HUES64 (cell line): ENCODE measurements at regions not wholly inside any gene's neighbourhood (a gene's known extent, or its start where the extent isn't known, plus 50 kb on each side); places are given as distances from the start of the nearest gene placed in this dataset.
"Not testable (repeated sequence)": the region's sequence is repeated elsewhere in the genome, so short reads cannot be mapped to it uniquely, and the experiment has no call there.

ENCODE experiments used
- H3K27ac ChIP-seq: 2 replicates; pipeline ENCODE4 v1.7.0; 2013; ENCODE audit warnings: low read depth, low read length, inconsistent platforms
- H3K27me3 ChIP-seq: 2 replicates; pipeline ENCODE4 v1.6.1; 2013; ENCODE audit warnings: mild to moderate bottlenecking, low read length; ENCODE audit not compliant: insufficient read depth
- H3K36me3 ChIP-seq: 2 replicates; pipeline ENCODE4 v1.6.1; 2013; ENCODE audit warnings: mild to moderate bottlenecking, low read length; ENCODE audit not compliant: insufficient read depth
- H3K4me1 ChIP-seq: 2 replicates; pipeline ENCODE4 v1.6.1; 2013; ENCODE audit warnings: mild to moderate bottlenecking, low read length, moderate library complexity; ENCODE audit not compliant: insufficient read depth
- H3K4me3 ChIP-seq: 2 replicates; pipeline ENCODE4 v1.5.1; 2013; ENCODE audit warnings: mild to moderate bottlenecking, low read length, moderate library complexity
- H3K9ac ChIP-seq: 2 replicates; pipeline ENCODE4 v1.6.1; 2013; ENCODE audit warnings: mild to moderate bottlenecking, low read depth, low read length
- H3K9me3 ChIP-seq: 2 replicates; pipeline ENCODE4 v1.6.1; 2013; ENCODE audit warnings: low read depth, low read length; ENCODE audit not compliant: insufficient read depth
- WGBS: fragments of 150-250, 120-280 bp; methylation state at CpG from one replicate; pipeline ENCODE4 v1.1.7; 2013; ENCODE audit warnings: missing lambda C conversion rate; 5-methylcytosine and 5-hydroxymethylcytosine counted together

- Histone ChIP-seq H3K9me3 (peaks cover 17% of the 10 kb centered on the region; the same call in 1 of the 2 replicates), H3K27me3 (no peaks in the 10 kb centered on the region), H3K36me3 (peaks cover 27% of the 10 kb centered on the region), H3K9ac (peak overlapping the region; percentile 16; the same call in 1 of the 2 replicates), H3K27ac (peak overlapping the region; percentile 60), H3K4me1 (peaks cover 22% of the 10 kb centered on the region), H3K4me3 (no peak overlapping the region)
- 82% methylated on average over 8 of the region's 8 CpGs for WGBS
Observed at GRCh38 chr1:232142403-232143314, 487.3 kb downstream of the SIPA1L2 start.

GRCh38 chr1:232141167-232141448 lies 488.8 kb downstream of the SIPA1L2 start:
- H3K27me3 ChIP-seq, H3K27ac ChIP-seq, H3K4me3 ChIP-seq, H3K9ac ChIP-seq: not testable (repeated sequence)
- H3K9me3 ChIP-seq = peaks cover 17% of the 10 kb centered on the region; the same call in 1 of the 2 replicates
- 83% methylated on average over 5 of the region's 5 CpGs for WGBS
- peaks cover 30% of the 10 kb centered on the region for H3K4me1 ChIP-seq
- peaks cover 43% of the 10 kb centered on the region for H3K36me3 ChIP-seq

- Histone ChIP-seq H3K9ac (no peak overlapping the region), H3K9me3 (peaks cover 17% of the 10 kb centered on the region; the same call in 1 of the 2 replicates), H3K27ac (no peak overlapping the region; the same call in 1 of the 2 replicates), H3K27me3 (no peaks in the 10 kb centered on the region), H3K4me3 (no peak overlapping the region), H3K4me1 (peaks cover 35% of the 10 kb centered on the region), H3K36me3 (peaks cover 48% of the 10 kb centered on the region)
- WGBS = 67% methylated on average over 6 of the region's 6 CpGs
Observed at GRCh38 chr1:232140419-232141166, 489.3 kb downstream of the SIPA1L2 start.

DNA sequence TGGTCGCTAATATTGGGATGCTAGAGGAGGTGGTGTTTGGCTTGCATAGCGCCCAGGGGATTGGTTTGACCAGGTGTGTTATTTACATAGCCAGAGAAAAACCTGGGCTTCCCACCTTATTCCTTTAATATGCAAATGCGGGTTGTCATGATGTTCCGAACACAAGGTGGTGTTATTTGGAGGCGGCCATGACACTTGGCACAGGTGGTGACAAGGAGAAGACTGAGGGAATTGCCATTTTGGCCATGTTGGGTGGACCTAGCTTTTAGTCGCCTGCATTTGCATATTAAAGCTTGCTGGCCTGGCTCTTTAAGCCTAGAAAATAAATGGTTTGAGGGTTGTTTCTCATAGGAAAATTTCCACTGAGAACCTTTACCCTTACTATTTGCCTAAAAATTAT lies 490.5 kb downstream of the SIPA1L2 start:
- H3K27ac ChIP-seq = no peak overlapping the region

DNA sequence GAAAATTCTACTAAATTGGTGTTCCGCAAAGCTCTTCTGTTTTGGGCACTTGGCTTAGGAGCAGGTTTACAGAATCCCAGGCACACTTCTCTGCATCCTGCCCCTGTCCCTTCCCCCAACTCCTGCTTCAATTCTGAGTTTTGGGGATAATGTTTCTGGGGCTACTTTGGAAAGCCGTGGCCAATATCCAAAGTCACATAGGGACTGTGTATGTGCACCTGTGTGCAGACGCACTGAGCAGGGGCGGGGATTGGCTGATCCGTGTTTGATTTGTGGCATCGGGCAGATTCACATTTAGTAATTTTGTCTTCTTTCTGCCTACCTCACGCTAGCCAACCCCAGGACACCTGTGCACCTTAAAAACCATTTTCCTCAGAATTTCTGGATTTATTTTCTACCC lies 491.9 kb downstream of the SIPA1L2 start:
- Histone ChIP-seq H3K36me3 (peaks cover 69% of the 10 kb centered on the region), H3K27me3 (no peaks in the 10 kb centered on the region), H3K9ac (no peak overlapping the region), H3K9me3 (peaks cover 17% of the 10 kb centered on the region; the same call in 1 of the 2 replicates), H3K4me1 (peaks cover 49% of the 10 kb centered on the region), H3K4me3 (no peak overlapping the region), H3K27ac (no peak overlapping the region; the same call in 1 of the 2 replicates)
- 89% methylated on average over 7 of the region's 7 CpGs for WGBS

More for the DNA sequence above, 490.5 kb downstream of the SIPA1L2 start:
- 91% methylated on average over 6 of the region's 6 CpGs for WGBS
- Histone ChIP-seq H3K9me3 (peaks cover 17% of the 10 kb centered on the region; the same call in 1 of the 2 replicates), H3K4me1 (peaks cover 46% of the 10 kb centered on the region), H3K4me3 (no peak overlapping the region), H3K9ac (no peak overlapping the region), H3K36me3 (peaks cover 59% of the 10 kb centered on the region), H3K27me3 (no peaks in the 10 kb centered on the region)

DNA sequence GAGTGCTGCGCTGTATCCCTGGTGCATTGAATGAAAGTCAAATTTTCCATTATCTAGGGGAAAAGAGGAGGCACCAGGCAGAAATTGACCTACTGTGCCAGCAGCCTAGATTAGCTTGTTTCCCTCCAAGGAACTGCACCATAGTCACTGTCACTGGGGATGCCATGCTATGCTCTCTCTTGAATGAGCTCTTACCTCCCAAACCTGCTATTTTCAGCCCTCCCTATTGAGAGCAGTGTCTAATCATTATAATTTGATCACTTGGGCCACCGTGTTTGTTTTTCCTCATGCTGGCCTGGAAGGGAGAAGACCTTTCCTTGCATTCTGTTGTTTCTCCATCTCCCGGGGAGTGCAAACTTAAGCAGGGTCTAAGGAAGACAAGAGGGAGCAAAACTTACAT lies 492.9 kb downstream of the SIPA1L2 start:
- no peak overlapping the region for H3K9ac ChIP-seq

GRCh38 chr1:232136136-232136535 lies 493.8 kb downstream of the SIPA1L2 start:
- Histone ChIP-seq H3K4me1 (peaks cover 58% of the 10 kb centered on the region), H3K9ac (no peak overlapping the region), H3K4me3 (no peak overlapping the region)

More for the DNA sequence above, 492.9 kb downstream of the SIPA1L2 start:
- peaks cover 48% of the 10 kb centered on the region for H3K4me1 ChIP-seq
- no peak overlapping the region for H3K27ac ChIP-seq
- WGBS = 88% methylated on average over 3 of the region's 3 CpGs
- H3K27me3 ChIP-seq = no peaks in the 10 kb centered on the region
- H3K9me3 ChIP-seq = peaks cover 17% of the 10 kb centered on the region; the same call in 1 of the 2 replicates
- H3K36me3 ChIP-seq = peaks cover 77% of the 10 kb centered on the region
- no peak overlapping the region for H3K4me3 ChIP-seq

GRCh38 chr1:232134365-232134764 lies 495.6 kb downstream of the SIPA1L2 start:
- Histone ChIP-seq H3K36me3 (peaks cover 88% of the 10 kb centered on the region), H3K27ac (peak overlapping the region; percentile 32; the same call in 1 of the 2 replicates), H3K4me3 (no peak overlapping the region), H3K9ac (no peak overlapping the region), H3K27me3 (no peaks in the 10 kb centered on the region), H3K9me3 (peaks cover 20% of the 10 kb centered on the region), H3K4me1 (peaks cover 73% of the 10 kb centered on the region)
- 88% methylated on average over 2 of the region's 2 CpGs for WGBS

More at GRCh38 chr1:232136136-232136535, 493.8 kb downstream of the SIPA1L2 start:
- 93% methylated on average over 4 of the region's 4 CpGs for WGBS
- Histone ChIP-seq H3K36me3 (peaks cover 83% of the 10 kb centered on the region), H3K27ac (no peak overlapping the region), H3K9me3 (peaks cover 21% of the 10 kb centered on the region; the same call in 1 of the 2 replicates), H3K27me3 (no peaks in the 10 kb centered on the region)

DNA sequence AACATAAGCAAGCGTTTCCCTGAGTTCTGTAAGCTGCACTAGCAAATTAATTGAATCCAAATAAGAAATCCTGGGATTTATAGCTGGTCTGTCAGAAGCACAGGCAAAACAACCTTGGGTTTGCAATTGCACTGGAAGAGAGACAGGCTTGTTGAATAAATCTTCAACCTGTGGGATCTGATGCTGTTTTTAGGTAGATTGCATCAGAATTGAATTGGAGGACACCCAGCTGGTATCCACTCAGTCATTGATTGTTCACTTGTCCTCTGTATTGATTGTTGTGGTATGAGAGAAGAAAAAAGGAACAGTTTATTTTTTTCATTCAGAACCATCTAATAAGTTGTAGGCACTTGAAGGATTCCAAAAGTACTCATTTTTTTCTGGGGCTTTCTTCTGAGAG lies 497.4 kb downstream of the SIPA1L2 start:
- no peaks in the 10 kb centered on the region for H3K27me3 ChIP-seq
- H3K36me3 ChIP-seq = peaks cover 91% of the 10 kb centered on the region
- peak overlapping the region; percentile 60 for H3K9ac ChIP-seq
- no peak overlapping the region for H3K4me3 ChIP-seq
- H3K4me1 ChIP-seq = peaks cover 89% of the 10 kb centered on the region
- peaks cover 15% of the 10 kb centered on the region for H3K9me3 ChIP-seq
- peak overlapping the region; percentile 83; the same call in 1 of the 2 replicates for H3K27ac ChIP-seq
- WGBS = 81% methylated on average over 1 of the region's 1 CpG

- Histone ChIP-seq H3K27me3 (no peaks in the 10 kb centered on the region), H3K27ac (peak overlapping the region; percentile 83; the same call in 1 of the 2 replicates), H3K4me3 (peak overlapping the region; percentile 17; the same call in 1 of the 2 replicates), H3K36me3 (peaks cover 91% of the 10 kb centered on the region), H3K4me1 (peaks cover 89% of the 10 kb centered on the region), H3K9me3 (peaks cover 15% of the 10 kb centered on the region), H3K9ac (peak overlapping the region; percentile 60)
- 77% methylated on average over 1 of the region's 1 CpG for WGBS
Observed at GRCh38 chr1:232131715-232132391, 498.1 kb downstream of the SIPA1L2 start.
